ENCODE measurements at regions not wholly inside any gene's neighbourhood (a gene's known extent, or its start where the extent isn't known, plus 50 kb on each side); places are given as distances from the start of the nearest gene placed in this dataset.

GRCh38 chr6:95017922-95018321, 559.4 kb upstream of the MANEA start:
- DNase-seq (ENCODE audit: low read depth, low spot score) (no peak), ATAC-seq (no peak)
- Histone ChIP-seq H2AFZ (ENCODE audit: low read depth, low read length, poor library complexity, severe bottlenecking) (no peak overlapping the region), H3K9me2 (ENCODE audit: insufficient read depth) (no peaks in the 10 kb centered on the region), H3K9me3 (ENCODE audit: control insufficient read depth in 1 of 2, insufficient read depth in 1 of 2, low read depth in 1 of 2, low read length in 2 of 2) (no peaks in the 10 kb centered on the region), H3K79me2 (ENCODE audit: insufficient read depth, low read length) (no peaks in the 10 kb centered on the region), H4K20me1 (ENCODE audit: insufficient read depth) (no peaks in the 10 kb centered on the region), H3K27me3 (ENCODE audit: insufficient read depth, low read length) (no peaks in the 10 kb centered on the region), H3K9ac (ENCODE audit: low read length) (no peak overlapping the region), H3K4me2 (ENCODE audit: low read length) (no peak overlapping the region), H3K4me1 (ENCODE audit: control insufficient read depth in 1 of 2, insufficient read depth in 2 of 2, low read length in 2 of 2) (no peaks in the 10 kb centered on the region), H3K27ac (ENCODE audit: low read depth, low read length) (no peak overlapping the region), H3K4me3 (replicated peaks in 1 of 2; ENCODE audit: low read depth in 1 of 2, low read length in 2 of 2) (no peak overlapping the region), H3K36me3 (ENCODE audit: control insufficient read depth in 1 of 2, insufficient read depth in 2 of 2, low read length in 2 of 2) (no peaks in the 10 kb centered on the region)
- no peak for TF ChIP-seq ELF1 (IDR thresholded peaks at IDR 0.05; ENCODE audit: borderline replicate concordance, low read depth)
- BruUV-seq (replicated peaks): no TSS peak
- ChIA-PET RAD21 (ENCODE audit: low non-redundant PET in 1 of 2, low total read pairs in 2 of 2, uncharacterized antibody in 2 of 2, unreplicated experiment in 2 of 2) (no interaction called here), CTCF (no interaction called here), POLR2A (no interaction called here)
- intact Hi-C loops (cut with micrococcal nuclease): no loop called here
